Muscle of leg (tissue), 3 donors: ENCODE measurements at regions not wholly inside any gene's neighbourhood (a gene's known extent, or its start where the extent isn't known, plus 50 kb on each side); places are given as distances from the start of the nearest gene placed in this dataset.
A peak's percentile ranks its signal among the peaks of the same experiment; 100 is the strongest.

Experiments used
- DNase-seq: peaks from one replicate; pipeline ENCODE4 v3.0.0; 2013
- H3K27ac ChIP-seq: one replicate; pipeline ENCODE4 v1.5.1; 2013; ENCODE audit warnings: mild to moderate bottlenecking, low read length, control low read depth
- H3K27me3 ChIP-seq: one replicate; pipeline ENCODE4 v1.6.1; 2013; ENCODE audit warnings: low read length; ENCODE audit not compliant: control insufficient read depth, insufficient read depth
- H3K36me3 ChIP-seq: one replicate; pipeline ENCODE4 v1.6.1; 2013; ENCODE audit warnings: low read length; ENCODE audit not compliant: control insufficient read depth, insufficient read depth
- H3K4me1 ChIP-seq: one replicate; pipeline ENCODE4 v1.6.1; 2013; ENCODE audit warnings: low read length; ENCODE audit not compliant: control insufficient read depth, insufficient read depth
- H3K4me3 ChIP-seq: one replicate; pipeline ENCODE4 v1.5.1; 2013; ENCODE audit warnings: low read length, control low read depth
- H3K9me3 ChIP-seq: replicated peaks from 2 replicates; pipeline ENCODE4 v1.6.1; 2013; ENCODE audit warnings: low read depth, low read length; ENCODE audit not compliant: control insufficient read depth
- WGBS: methylation state at CpG from one replicate; pipeline ENCODE4 v1.1.5; 2013; ENCODE audit warnings: missing lambda C conversion rate; ENCODE audit not compliant: insufficient coverage; 5-methylcytosine and 5-hydroxymethylcytosine counted together

DNA sequence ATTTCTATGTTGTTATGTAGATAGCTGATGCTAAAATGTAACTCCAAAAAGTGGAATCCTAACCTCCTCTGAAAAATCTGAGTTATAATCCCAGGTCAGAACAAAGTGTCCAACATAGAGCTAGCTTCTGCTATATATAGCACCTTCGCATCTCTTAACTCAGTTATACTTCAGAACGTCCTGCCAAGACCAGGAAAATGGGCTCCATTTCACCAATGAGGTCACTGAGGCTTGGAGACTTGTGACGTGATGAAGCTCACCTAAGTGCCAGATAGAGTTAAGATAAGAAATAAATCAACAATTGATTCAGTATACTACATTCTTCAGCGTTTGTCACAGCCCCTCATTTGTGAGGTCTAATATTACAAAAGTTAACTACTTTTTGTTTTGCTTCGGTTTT, 88.8 kb downstream of the KCTD12 start:
- Histone ChIP-seq H3K4me1 (peaks cover 10% of the 10 kb centered on the region), H3K36me3 (no peaks in the 10 kb centered on the region), H3K9me3 (no peaks in the 10 kb centered on the region), H3K27ac (no peak overlapping the region), H3K27me3 (no peaks in the 10 kb centered on the region), H3K4me3 (no peak overlapping the region)
- peak; percentile 59 for DNase-seq
- WGBS, result no CpG with 5 or more reads among the region's 5 CpGs

DNA sequence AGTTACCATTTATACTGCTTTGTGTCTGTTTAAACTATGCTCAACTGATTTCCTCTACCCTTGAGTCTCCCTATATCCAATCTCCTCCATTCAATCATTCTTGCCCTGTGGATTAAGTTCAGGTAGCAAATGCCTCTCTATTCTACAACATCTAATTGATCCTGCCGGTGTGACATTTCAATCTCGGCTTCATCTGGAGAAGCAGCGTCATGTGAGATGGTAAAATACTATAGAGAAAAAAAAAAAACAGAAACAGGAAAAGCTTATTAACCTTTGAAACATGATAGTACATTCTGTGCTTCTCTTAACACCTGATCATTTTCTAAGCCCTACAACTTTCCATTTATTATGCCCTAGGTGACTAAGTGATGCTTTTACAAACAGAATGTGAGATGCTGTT, 89.4 kb downstream of the KCTD12 start:
- DNase-seq, result no peak
- Histone ChIP-seq H3K4me3 (no peak overlapping the region), H3K27me3 (no peaks in the 10 kb centered on the region), H3K36me3 (no peaks in the 10 kb centered on the region), H3K27ac (no peak overlapping the region), H3K9me3 (no peaks in the 10 kb centered on the region), H3K4me1 (peaks cover 11% of the 10 kb centered on the region)
- no CpG with 5 or more reads among the region's 3 CpGs for WGBS

DNA sequence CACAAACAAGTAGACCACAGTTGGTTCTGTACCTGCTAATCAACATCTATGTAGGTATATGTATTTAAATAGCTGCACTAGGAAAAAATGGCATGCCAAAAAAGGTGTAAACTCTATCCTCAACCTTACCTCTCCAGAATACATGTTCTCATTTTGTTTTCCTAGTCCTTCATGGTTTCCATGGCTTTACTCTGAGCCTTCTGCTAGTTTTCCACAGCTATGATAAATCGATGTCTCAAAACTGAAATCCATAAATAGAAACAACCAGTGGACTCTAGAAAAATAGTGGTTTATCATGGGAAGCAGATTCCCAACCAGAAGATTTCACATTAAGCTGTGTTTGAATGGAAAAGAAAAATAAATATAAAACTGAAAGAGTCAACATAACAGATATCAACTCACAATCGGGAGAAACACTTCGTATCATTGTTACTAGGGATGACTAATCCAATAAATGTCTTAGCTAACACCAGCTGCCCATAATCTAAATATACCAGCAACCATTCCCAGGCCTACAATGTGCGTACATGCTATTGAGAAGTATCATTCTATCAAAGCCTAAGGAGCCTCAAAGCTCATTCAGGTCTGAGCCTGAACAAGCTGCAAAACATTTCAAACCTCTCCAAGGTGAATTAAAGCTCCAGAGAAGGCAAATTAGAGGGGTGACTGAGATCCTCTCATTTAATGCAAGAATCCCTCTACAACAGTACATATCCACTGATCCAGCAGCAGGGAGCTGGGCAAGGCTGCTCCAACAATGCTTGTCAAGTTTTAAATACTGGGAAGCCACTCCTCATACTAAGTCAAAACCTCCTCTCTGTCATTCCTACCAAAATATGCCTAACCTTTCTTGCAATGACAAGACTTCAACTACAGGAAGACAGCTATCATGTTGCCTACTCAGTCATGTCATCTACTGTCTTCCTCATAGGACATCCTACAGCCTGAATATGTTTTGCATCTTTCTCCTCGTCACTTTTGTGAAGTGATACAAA, 90.2 kb downstream of the KCTD12 start:
- H3K4me3 ChIP-seq, result no peak overlapping the region
- no peaks in the 10 kb centered on the region for H3K9me3 ChIP-seq
- H3K27me3 ChIP-seq, result no peaks in the 10 kb centered on the region
- peaks cover 20% of the 10 kb centered on the region for H3K4me1 ChIP-seq
- no peak for DNase-seq
- no peaks in the 10 kb centered on the region for H3K36me3 ChIP-seq
- no peak overlapping the region for H3K27ac ChIP-seq
- WGBS, result no CpG with 5 or more reads among the region's 5 CpGs

DNA sequence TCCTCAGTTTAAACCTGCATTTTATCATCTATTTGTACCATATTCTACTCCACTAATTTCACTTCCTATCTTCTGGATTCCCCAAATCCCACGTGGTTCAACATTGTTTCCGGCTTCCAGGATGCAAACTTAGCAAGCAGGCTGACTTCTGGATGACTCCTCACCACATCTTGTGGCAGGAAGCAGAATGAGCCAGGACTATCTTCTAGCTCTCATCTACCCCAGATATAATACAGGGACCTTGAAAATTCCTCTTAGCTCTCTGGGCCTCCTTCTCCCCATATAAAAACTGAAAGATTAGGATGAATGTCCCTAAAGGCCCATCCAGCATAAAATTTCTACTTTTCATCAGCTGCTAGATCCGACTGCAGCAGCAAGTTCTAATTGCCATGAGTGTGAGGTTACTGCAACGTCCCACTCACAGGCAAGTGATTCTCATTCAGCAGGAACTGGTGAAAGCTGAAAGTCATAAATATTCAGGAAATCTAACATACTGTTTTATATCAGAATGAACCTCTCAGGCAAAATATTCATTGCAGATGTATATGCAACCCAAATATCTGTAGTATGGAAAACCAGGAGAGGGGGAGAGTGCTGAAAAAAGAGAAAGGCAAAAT, 93.4 kb downstream of the KCTD12 start:
- 0% methylated on average over 3 of the region's 4 CpGs for WGBS
- DNase-seq, result peak; percentile 99
- Histone ChIP-seq H3K36me3 (no peaks in the 10 kb centered on the region), H3K4me1 (peaks cover 25% of the 10 kb centered on the region), H3K27me3 (no peaks in the 10 kb centered on the region), H3K4me3 (no peak overlapping the region), H3K27ac (peak overlapping the region; percentile 86), H3K9me3 (no peaks in the 10 kb centered on the region)

DNA sequence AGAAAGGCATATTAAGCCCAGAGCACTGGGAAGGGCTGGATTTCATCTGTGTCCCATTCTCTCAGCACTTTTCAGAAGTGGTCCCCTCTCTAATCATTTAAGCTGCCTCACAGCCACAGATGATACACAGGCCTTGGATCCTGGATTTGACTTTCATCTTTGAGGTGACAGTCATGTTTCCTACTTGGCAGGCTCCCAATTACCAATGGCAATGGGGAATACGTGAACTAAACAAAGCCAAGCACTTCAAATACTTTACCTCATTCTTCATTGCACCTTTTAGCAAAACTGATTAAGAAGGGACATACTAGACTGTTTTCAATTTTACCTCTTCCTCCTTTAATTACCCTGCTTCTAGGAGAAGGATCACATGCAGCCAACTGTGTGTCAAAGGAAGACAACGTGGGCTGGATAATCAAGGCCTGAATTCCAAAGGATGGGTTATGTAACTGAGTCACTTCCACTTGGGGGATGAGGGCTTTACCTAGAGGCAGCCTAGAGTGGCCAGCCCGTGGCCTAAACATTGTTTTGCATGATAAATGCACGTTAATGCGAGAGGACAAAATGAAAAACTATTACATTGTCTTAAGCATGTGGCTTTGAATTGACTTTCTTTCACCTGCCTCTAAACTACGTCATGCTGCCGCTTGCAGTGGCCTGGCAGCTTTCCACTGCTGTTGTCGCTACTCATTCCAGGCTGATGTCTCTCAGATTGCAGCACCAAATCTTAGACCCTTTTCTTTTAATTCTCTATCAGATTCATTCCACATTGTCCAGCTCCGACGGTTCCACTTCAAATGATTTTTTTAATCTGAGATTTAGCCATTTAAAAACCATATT, 95.0 kb downstream of the KCTD12 start:
- Histone ChIP-seq H3K27ac (peak overlapping the region; percentile 1), H3K9me3 (no peaks in the 10 kb centered on the region), H3K36me3 (no peaks in the 10 kb centered on the region), H3K27me3 (no peaks in the 10 kb centered on the region), H3K4me3 (no peak overlapping the region), H3K4me1 (peaks cover 21% of the 10 kb centered on the region)
- DNase-seq, result peak; percentile 28
- 58% methylated on average over 7 of the region's 10 CpGs for WGBS

DNA sequence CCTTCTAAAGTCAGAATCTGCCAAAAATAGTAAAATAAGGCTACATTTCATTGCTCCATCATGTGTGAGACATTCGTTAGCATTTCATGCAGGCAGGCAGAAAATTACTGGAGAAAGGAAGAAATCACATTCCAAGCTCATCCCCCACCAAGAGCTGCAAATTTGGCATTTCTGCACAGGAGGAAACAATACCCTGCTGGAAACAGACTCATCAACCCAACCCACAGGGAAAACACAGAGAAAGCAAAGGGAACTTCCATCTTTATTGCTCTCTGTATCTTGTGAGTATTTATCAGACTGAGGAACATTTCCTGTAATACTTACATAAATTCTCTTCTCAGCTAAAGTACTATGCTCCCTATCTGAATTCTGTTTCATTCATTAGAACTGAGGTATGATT, 95.7 kb downstream of the KCTD12 start:
- H3K27ac ChIP-seq, result peak overlapping the region; percentile 1
- no CpG with 5 or more reads among the region's 1 CpG for WGBS
- peak; percentile 37 for DNase-seq
- H3K9me3 ChIP-seq, result no peaks in the 10 kb centered on the region
- no peaks in the 10 kb centered on the region for H3K36me3 ChIP-seq
- no peak overlapping the region for H3K4me3 ChIP-seq
- H3K27me3 ChIP-seq, result no peaks in the 10 kb centered on the region
- peaks cover 21% of the 10 kb centered on the region for H3K4me1 ChIP-seq

DNA sequence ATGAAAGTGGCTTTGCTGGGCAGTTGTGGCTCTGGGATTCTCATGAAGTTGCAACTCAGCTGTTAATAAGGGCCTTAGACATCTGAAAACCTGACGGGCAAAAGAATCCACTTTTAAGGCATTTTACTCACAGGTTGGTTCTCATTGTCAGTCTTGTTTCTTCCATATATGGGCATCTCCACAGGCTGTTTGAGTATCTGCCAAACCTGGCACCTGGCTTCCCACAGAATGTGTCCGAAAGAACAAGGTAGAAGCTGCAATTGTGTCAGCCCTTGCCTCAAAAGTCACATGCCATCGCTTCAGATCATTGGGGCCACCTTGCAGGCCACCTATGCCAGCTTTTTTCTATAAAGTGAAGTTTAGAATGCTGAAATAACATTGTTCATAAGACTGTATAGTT, 102.4 kb downstream of the KCTD12 start:
- Histone ChIP-seq H3K4me1 (peaks cover 2% of the 10 kb centered on the region), H3K36me3 (no peaks in the 10 kb centered on the region), H3K4me3 (no peak overlapping the region), H3K9me3 (no peaks in the 10 kb centered on the region), H3K27ac (no peak overlapping the region), H3K27me3 (no peaks in the 10 kb centered on the region)
- no peak for DNase-seq
- WGBS, result 89% methylated on average over 2 of the region's 3 CpGs

DNA sequence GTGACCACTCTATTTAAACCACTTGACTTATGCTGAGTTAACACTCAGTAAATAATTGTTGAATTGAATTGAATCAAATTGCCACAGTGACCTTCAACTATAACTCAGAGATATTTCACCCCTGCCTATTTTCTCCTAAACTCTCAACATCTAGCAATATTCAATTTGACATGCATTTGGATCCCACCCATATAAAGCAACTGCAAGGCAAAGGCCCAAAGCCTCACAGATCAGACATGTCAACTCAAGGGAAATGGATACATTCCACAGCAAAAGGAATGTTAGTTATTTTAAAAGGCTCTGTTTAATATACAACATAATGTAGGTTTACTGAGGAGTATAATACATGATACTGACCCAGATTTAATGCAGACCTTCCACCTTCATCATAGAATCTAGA, 107.4 kb downstream of the KCTD12 start:
- H3K4me3 ChIP-seq, result no peak overlapping the region
- no peaks in the 10 kb centered on the region for H3K9me3 ChIP-seq
- H3K36me3 ChIP-seq, result no peaks in the 10 kb centered on the region
- DNase-seq, result peak; percentile 53
- H3K4me1 ChIP-seq, result peaks cover 4% of the 10 kb centered on the region
- no peaks in the 10 kb centered on the region for H3K27me3 ChIP-seq
- H3K27ac ChIP-seq, result no peak overlapping the region

DNA sequence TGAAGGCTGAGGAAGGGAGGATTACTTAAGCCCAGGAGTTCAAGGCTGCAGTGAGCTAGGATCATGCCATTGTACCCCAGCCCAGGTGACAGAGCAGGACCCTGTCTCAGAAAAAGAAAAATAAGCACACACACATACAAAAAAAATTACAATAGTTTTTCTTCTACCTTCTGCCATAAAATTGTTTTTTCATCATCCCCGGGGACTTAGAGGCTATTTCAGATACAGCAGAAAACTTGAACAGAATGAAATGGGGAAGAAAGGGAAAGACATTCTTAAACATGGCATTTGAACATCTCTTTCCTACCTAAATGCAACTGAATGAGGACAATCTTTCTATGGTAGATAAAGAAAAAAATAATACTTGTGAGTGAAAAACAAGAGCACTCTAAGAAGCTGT, 109.1 kb downstream of the KCTD12 start:
- no peak overlapping the region for H3K4me3 ChIP-seq
- no peaks in the 10 kb centered on the region for H3K36me3 ChIP-seq
- no CpG with 5 or more reads among the region's 1 CpG for WGBS
- H3K27me3 ChIP-seq, result no peaks in the 10 kb centered on the region
- no peak overlapping the region for H3K27ac ChIP-seq
- H3K4me1 ChIP-seq, result peaks cover 9% of the 10 kb centered on the region
- DNase-seq, result peak; percentile 58
- H3K9me3 ChIP-seq, result no peaks in the 10 kb centered on the region
